ENCODE measurements at regions not wholly inside any gene's neighbourhood (a gene's known extent, or its start where the extent isn't known, plus 50 kb on each side); places are given as distances from the start of the nearest gene placed in this dataset.

DNA sequence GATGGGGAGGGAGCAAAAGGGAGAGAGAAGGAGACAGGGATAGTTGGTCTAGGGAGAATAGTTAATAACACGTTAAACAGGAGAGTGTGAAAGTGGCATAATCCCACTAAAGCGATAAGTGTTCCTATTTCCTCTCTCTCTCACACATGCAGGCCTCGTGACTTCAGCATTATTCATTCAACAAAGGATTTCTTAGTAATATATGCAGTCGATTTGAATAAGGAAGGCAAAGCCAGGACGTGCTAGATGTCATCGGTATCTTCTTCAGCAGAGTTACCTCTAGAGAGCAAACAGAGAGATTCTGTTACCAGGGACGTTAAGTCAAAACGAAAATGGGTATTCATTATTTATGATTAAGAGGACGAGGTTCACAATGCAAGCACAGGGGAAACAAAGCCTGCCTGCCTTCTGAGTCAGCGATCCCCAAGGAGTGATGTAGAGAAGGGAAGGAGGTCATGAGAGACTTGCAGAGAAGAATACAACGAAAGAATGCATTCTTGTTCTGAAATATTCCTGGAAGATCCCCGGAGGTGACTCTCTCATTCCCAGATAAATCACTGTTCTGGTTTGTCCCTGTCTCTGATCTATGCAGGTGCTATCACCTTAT lies 1048.4 kb downstream of the NLGN4X start:
- no peaks in the 10 kb centered on the region for H3K36me3 ChIP-seq (replicated peaks in 1 of 2; ENCODE audit: control insufficient read depth in 1 of 2, insufficient read depth in 2 of 2, low read length in 1 of 2)
- no peak for DNase-seq
- no peaks in the 10 kb centered on the region for H3K4me1 ChIP-seq (ENCODE audit: control insufficient read depth in 1 of 2, insufficient read depth in 2 of 2, low read depth in 1 of 2, low read length in 1 of 2)
- POLR2A ChIA-PET, result no interaction called here
- no peak overlapping the region for H3K9ac ChIP-seq
- no peaks in the 10 kb centered on the region for H4K20me1 ChIP-seq (ENCODE audit: insufficient read depth)
- no peaks in the 10 kb centered on the region for H3F3A ChIP-seq (replicated peaks; ENCODE audit: insufficient read depth)
- no peak overlapping the region for H3K4me2 ChIP-seq
- H3K79me2 ChIP-seq (ENCODE audit: insufficient read depth), result no peaks in the 10 kb centered on the region
- H3K9me3 ChIP-seq, result no peaks in the 10 kb centered on the region
- H2AFZ ChIP-seq (ENCODE audit: low read depth), result no peak overlapping the region
- H3K9me2 ChIP-seq, result no peaks in the 10 kb centered on the region
- TF ChIP-seq RCOR1 (IDR thresholded peaks at IDR 0.05; ENCODE audit: low read length) (no peak), NFIC (IDR thresholded peaks at IDR 0.05; ENCODE audit: borderline replicate concordance) (no peak), FOSL2 (IDR thresholded peaks at IDR 0.05; ENCODE audit: borderline replicate concordance, low read depth) (no peak), POLR2AphosphoS5 (IDR thresholded peaks at IDR 0.05; ENCODE audit: low read depth, low read length) (no peak), ELF1 (IDR thresholded peaks at IDR 0.05) (no peak)
- TF ChIP-seq, protein P1, sequence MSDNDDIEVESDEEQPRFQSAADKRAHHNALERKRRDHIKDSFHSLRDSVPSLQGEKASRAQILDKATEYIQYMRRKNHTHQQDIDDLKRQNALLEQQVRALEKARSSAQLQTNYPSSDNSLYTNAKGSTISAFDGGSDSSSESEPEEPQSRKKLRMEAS (IDR thresholded peaks at IDR 0.05; ENCODE audit: low read depth), result no peak
- TF ChIP-seq, protein P2, sequence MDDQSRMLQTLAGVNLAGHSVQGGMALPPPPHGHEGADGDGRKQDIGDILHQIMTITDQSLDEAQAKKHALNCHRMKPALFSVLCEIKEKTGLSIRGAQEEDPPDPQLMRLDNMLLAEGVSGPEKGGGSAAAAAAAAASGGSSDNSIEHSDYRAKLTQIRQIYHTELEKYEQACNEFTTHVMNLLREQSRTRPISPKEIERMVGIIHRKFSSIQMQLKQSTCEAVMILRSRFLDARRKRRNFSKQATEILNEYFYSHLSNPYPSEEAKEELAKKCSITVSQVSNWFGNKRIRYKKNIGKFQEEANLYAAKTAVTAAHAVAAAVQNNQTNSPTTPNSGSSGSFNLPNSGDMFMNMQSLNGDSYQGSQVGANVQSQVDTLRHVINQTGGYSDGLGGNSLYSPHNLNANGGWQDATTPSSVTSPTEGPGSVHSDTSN (IDR thresholded peaks at IDR 0.05), result no peak
- TF ChIP-seq, protein P3, sequence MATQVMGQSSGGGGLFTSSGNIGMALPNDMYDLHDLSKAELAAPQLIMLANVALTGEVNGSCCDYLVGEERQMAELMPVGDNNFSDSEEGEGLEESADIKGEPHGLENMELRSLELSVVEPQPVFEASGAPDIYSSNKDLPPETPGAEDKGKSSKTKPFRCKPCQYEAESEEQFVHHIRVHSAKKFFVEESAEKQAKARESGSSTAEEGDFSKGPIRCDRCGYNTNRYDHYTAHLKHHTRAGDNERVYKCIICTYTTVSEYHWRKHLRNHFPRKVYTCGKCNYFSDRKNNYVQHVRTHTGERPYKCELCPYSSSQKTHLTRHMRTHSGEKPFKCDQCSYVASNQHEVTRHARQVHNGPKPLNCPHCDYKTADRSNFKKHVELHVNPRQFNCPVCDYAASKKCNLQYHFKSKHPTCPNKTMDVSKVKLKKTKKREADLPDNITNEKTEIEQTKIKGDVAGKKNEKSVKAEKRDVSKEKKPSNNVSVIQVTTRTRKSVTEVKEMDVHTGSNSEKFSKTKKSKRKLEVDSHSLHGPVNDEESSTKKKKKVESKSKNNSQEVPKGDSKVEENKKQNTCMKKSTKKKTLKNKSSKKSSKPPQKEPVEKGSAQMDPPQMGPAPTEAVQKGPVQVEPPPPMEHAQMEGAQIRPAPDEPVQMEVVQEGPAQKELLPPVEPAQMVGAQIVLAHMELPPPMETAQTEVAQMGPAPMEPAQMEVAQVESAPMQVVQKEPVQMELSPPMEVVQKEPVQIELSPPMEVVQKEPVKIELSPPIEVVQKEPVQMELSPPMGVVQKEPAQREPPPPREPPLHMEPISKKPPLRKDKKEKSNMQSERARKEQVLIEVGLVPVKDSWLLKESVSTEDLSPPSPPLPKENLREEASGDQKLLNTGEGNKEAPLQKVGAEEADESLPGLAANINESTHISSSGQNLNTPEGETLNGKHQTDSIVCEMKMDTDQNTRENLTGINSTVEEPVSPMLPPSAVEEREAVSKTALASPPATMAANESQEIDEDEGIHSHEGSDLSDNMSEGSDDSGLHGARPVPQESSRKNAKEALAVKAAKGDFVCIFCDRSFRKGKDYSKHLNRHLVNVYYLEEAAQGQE (IDR thresholded peaks at IDR 0.05; ENCODE audit: low read depth, low read length), result no peak
- TF ChIP-seq, protein P4, sequence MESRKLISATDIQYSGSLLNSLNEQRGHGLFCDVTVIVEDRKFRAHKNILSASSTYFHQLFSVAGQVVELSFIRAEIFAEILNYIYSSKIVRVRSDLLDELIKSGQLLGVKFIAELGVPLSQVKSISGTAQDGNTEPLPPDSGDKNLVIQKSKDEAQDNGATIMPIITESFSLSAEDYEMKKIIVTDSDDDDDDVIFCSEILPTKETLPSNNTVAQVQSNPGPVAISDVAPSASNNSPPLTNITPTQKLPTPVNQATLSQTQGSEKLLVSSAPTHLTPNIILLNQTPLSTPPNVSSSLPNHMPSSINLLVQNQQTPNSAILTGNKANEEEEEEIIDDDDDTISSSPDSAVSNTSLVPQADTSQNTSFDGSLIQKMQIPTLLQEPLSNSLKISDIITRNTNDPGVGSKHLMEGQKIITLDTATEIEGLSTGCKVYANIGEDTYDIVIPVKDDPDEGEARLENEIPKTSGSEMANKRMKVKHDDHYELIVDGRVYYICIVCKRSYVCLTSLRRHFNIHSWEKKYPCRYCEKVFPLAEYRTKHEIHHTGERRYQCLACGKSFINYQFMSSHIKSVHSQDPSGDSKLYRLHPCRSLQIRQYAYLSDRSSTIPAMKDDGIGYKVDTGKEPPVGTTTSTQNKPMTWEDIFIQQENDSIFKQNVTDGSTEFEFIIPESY (IDR thresholded peaks at IDR 0.05; ENCODE audit: borderline replicate concordance, low read depth), result no peak
- TF ChIP-seq, protein P5, sequence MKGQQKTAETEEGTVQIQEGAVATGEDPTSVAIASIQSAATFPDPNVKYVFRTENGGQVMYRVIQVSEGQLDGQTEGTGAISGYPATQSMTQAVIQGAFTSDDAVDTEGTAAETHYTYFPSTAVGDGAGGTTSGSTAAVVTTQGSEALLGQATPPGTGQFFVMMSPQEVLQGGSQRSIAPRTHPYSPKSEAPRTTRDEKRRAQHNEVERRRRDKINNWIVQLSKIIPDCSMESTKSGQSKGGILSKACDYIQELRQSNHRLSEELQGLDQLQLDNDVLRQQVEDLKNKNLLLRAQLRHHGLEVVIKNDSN (IDR thresholded peaks at IDR 0.05; ENCODE audit: borderline replicate concordance, low read depth), result no peak
- H3K27me3 ChIP-seq (ENCODE audit: insufficient read depth), result no peaks in the 10 kb centered on the region
- CTCF ChIA-PET, result no interaction called here
- no peak overlapping the region for H3K27ac ChIP-seq (ENCODE audit: low read depth in 2 of 2, low read length in 1 of 2)
- H3K4me3 ChIP-seq (ENCODE audit: low read depth in 2 of 2, low read length in 1 of 2), result no peak overlapping the region
- 7% methylated on average over 12 of the region's 12 CpGs for WGBS (ENCODE audit: low lambda C conversion rate)

All from SK-N-SH (cell line).